GM18870 (cell line): ENCODE measurements at regions not wholly inside any gene's neighbourhood (a gene's known extent, or its start where the extent isn't known, plus 50 kb on each side); places are given as distances from the start of the nearest gene placed in this dataset.

Source experiments
- ATAC-seq: cut with Tn5 transposase; IDR thresholded peaks from one replicate; pipeline ENCODE4 v1.9.1; 2021; ENCODE audit warnings: moderate library complexity; ENCODE audit not compliant: unreplicated experiment

DNA sequence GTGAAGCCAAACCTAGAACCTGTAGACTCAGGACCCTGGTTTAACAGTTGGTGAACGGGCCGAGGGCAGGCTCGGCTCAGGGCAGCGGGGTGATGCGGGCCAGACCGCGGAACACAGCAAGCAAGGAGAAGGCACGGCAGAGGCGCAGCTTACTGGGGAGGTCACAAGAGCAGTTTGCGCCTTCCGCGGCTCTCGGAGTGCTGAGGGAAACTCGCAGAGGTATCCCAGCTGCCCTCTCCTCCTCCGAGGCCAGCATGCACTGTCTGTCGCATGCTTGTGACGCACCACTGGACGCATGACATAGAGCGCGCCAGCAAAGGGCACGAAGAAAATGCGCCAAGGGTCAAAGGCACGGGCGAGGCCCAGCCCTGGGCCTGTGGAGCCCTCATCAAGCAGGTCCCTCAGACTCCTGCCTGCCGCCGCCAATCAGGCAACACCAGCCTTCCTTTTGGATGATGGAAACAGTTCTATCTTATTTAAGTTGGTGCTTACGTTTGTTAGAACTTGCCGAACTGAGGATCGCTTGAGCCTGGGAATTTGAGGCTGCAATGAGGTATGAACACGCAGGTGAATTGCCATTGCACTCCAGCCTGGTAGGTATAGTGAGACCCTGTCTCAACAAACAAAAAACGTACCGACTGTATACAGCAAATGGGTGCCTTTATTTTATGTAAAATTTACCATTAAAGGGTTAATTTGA lies 574.3 kb upstream of the GHITM start:
- ATAC-seq = no peak

DNA sequence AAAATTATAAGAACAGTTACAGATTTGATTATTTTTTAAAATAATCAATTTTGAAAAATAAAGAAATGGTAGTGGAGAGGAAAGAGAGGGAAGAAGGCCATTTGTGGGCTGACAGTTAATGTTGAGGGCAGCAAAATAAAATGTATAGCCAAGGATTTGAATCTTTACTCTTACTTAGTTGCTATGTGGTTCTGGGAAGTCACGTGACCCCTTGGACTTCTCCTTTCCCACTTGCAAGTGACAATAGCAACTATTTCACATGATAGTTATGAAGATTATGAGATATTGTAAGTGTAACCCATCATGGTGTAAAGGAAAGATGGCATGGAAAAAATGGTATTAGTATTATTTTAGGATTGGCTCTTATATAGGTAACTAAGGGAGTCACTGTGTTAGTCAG lies 567.3 kb upstream of the GHITM start:
- ATAC-seq = no peak

GRCh38 chr10:83574770-83575169 lies 564.5 kb upstream of the GHITM start:
- peak; percentile 82 for ATAC-seq

DNA sequence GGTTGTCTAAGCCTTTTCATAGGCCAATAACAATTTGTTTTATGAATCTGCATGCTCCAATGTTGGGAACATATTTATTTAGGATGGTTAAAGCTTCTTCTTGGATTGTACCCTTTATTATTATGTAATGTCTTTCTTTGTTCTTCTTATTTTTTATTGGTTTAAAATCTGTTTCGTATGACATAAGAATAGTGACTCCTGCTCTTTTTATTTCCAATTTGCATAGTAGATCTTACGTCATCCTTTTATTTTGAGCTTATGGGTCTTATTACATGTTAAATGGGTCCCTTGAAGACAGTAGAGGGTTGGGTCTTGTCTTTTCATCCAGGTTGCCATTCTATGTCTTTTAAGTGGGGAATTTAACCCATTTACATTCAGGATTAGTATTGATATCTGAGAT lies 561.9 kb upstream of the GHITM start:
- ATAC-seq = no peak

DNA sequence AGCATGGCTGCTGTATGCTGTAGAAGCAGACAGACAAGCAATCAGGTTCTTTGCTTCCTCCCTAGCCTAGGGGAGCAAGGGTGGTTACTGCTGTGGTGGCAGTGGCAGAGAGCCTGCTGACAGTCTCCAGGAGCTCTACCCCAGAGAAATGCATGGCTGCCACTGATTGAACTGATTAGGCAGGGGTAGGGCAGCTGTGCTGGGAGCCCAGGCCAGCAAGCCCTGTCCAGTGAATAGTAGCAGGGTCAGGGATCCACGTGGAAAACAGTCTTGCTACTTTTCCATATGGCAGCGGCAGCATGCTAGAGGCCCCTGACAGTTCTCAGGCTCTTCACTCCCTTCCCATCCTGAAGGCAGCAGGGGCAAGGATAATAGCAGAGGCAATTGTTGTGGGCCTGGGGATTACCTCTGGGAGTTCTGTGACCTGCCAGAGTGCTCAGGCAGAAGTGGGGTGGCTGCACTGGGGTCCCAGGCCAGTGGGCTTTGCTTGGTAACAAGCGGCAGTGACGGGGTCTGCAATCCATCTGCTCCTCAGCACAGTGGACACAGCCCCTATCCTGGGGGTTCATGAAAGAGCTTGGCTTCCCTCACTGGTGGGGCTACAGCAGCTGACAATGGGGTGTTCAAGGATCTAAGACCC lies 558.8 kb upstream of the GHITM start:
- no peak for ATAC-seq

DNA sequence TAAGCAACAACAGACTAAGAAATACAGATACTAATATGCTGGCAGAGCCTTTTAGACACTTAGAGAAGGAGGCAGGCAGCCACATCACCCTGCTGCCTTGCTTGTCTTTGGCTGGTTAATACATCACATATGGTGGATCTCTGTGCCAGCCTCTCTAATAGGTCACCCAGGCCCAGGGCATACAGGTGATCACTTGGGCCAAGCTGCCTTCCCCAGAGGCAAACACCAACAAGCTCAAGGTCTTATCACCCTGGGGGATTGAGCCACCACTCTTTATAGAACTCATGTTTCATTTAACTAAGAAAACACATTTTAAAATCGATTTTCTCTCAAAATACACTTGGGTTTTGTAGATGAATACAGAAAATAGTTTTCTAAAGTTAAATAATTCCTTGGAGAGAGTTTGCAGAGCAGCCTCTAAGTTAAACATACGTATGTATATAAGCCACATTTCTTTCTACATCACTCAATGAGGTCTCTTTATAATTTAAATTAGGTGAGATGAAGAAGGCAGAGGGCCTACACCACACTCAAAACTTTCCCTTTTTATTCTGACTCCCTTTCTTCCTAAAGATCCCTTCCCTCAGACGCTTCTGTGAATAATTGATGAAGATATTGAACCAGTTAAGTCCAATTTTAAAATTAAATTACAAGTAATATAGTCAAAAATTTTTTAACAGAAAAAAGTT lies 556.8 kb upstream of the GHITM start:
- ATAC-seq = no peak

- ATAC-seq = no peak
Measured at GRCh38 chr10:83585686-83586085, 553.6 kb upstream of the GHITM start.

DNA sequence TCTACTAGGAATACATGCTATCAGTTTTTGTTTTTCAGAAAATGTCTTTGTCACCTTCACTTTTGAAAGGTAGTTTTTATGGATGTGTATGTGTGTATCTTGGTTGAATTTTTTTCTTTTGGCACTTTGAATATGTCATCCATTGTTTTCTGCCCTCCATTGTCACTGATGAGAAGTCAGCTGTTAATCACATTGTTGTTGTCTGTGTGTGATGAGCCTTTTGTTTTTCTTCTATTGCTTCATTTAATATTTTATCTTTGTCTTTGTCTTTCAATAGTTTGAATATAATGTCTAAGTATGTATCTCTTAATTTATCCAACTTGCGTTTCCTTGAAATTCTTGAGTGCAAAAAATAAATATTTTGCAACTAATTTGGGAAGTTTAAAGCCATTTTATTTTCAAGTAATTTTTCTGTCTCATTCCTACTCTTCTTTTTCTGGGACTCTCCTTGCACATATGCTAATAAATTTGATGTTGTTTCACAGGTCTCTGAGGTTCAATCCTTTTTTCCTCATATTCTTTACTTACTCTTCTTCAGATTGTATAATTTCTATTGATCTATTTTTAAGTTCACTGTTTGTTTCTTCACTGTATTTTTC lies 546.9 kb upstream of the GHITM start:
- no peak for ATAC-seq

DNA sequence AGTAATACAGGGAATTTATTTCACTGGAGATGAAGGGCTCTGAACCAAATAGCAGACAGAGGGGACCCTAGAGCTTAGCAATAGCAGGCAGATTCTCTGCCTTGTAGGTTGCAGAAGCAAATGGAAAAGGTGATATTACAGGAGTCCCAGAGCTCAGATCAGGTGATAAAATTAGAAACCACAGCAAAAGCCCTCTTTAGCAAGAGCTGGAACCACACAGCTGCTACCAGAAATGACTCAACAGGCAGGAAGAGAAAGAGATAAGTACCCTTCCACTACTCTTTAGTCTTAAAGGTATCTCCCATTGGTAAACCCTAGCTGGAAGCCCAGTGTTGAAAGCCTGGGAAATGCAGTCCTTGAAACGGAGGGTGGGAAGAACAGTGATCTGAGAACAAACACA lies 535.6 kb upstream of the GHITM start:
- ATAC-seq = peak; percentile 100

DNA sequence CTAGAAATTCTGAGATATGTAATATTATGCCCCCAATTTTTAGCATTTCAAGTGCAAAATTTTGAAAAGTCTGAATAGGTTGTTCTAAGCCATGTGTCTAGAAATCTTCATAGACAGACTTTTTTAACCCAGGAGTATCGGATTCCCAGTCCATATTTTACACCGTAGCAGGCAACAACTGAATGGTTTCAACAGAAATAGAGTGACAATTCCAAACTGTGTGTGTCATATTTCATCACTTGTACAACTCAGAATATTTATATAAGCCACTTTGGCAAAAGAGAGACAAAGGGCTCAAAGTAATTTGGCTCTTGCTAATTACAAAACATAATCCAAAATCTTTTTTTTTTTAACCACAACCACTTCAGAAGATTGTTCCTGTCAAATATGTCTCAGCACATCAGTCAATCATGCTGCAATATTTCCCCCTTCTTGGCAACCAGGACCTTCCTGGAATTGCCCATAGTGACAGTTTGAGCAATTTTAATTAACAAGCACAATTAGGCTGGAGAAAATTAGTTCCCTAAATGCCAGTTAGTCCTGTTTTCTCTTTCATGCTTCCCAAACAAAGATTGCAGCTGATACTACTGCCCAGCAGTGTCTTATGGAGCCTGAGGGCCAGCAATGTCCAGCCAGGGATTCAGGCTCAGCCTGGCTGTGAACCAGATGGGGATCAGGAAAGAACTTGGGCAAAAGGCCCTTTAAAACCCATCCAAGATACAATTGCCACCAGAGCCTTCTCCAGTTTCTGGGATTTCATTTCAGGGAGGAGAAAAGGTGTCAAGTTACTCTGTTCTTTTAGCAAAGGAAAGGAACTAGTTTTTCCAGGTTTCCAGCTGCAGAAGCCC lies 533.3 kb upstream of the GHITM start:
- no peak for ATAC-seq

GRCh38 chr10:83607959-83608745 lies 531.2 kb upstream of the GHITM start:
- no peak for ATAC-seq

DNA sequence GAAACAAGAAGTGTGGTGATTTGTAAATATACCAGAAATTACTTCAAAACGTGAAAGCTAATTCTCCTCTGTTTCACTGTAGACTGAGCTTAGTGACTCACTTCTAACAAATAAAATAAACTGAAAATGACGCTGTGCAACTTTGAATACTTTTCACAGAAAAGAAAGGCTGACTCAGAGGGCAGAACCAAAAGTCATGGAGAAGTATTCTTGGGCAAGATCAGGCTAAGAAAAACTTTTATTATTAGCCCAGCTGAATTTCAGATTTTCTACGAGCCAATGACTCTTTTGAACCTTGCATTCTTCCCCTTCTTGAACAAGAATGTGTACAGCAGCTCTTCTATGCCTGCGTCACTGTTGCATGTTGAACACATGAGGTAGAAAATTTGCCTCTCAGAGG lies 527.3 kb upstream of the GHITM start:
- ATAC-seq = no peak

GRCh38 chr10:83612746-83613145 lies 526.6 kb upstream of the GHITM start:
- no peak for ATAC-seq

DNA sequence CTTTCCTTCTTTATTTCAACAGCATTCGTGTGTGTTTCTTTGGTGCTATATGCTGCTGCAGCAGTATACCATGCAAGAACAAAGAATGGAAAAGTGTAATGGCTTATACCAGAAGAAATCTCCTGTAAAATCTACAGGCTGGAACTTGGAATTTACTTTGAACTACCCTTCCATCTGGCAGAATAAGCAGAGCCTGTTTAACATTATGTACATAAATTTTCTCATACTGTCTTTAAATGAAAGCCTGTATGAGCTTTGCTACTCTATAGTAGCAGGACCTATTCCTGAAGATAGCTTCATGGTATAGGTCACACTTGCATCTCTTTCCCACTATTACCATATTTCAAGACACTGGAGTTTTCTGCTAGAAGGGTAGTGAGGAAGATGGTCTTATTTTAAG lies 522.1 kb upstream of the GHITM start:
- no peak for ATAC-seq

- no peak for ATAC-seq
Measured at GRCh38 chr10:83617692-83618545, 521.4 kb upstream of the GHITM start.

GRCh38 chr10:83625831-83626360 lies 513.4 kb upstream of the GHITM start:
- ATAC-seq = no peak

GRCh38 chr10:83632701-83633100 lies 506.6 kb upstream of the GHITM start:
- no peak for ATAC-seq

- ATAC-seq = no peak
Measured at GRCh38 chr10:83633547-83633946, 505.8 kb upstream of the GHITM start.

DNA sequence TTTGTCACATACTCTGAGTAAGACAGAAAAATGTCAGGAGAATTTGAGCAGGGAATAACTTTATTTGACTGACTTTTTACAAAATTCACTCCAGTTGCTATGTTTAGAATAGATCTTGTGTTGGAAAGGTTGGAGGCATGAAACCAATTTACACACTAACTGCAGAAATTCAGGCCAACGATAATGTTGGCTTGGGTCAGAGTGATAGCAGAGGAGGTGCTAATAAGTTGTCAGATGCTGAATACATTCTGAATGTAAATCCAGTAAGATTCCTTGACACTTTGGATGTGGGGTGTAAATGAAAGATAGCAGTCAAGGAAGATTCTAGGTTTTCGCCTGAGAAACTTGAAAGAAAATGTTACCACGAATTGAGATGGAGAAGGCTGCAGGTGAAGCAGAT lies 502.5 kb upstream of the GHITM start:
- ATAC-seq = no peak
